ENCODE measurements at regions not wholly inside any gene's neighbourhood (a gene's known extent, or its start where the extent isn't known, plus 50 kb on each side); places are given as distances from the start of the nearest gene placed in this dataset.

DNA sequence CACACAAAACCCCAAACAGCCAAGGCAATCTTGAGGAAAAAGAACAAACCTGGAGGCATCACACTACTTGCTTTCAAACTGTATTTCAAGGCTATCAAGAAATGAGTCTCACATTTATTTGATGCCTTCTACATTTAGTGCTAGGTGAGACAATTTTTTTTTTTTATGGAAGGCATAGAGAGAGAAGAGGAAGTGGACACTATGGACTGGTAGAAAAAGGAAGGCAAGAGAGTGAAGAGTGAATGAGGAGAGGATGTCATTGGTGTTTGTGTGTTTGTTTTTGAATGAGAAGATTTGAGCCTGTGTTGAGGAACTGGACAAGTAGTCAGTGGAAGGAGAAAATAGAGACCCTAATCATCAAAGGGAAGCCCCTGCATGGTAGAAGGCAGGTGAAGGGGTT, 182.0 kb upstream of the JAG1 start:
- Histone ChIP-seq H3K79me1 (replicated peaks; ENCODE audit: low read length, poor library complexity, severe bottlenecking) (no peaks in the 10 kb centered on the region), H3K4ac (ENCODE audit: low read depth in 1 of 2, low read length in 2 of 2) (no peak overlapping the region), H2BK12ac (ENCODE audit: low read length in 2 of 2) (no peak overlapping the region), H3K27me3 (ENCODE audit: control insufficient read depth in 1 of 2, insufficient read depth in 1 of 2, low read length in 2 of 2) (no peaks in the 10 kb centered on the region), H3K4me1 (ENCODE audit: control insufficient read depth, insufficient read depth, low read depth, low read length) (peaks cover 7% of the 10 kb centered on the region), H3K4me3 (ENCODE audit: insufficient read depth in 1 of 2, low read depth in 1 of 2, low read length in 2 of 2) (no peak overlapping the region), H3K18ac (ENCODE audit: low read depth in 1 of 2, low read length in 2 of 2) (no peak overlapping the region), H3K14ac (ENCODE audit: low read length in 2 of 2) (no peak overlapping the region), H2BK120ac (ENCODE audit: low read depth, low read length) (no peak overlapping the region), H2AK5ac (ENCODE audit: low read length, severe bottlenecking) (peak overlapping the region; percentile 78), H2BK15ac (ENCODE audit: low read depth, poor library complexity, severe bottlenecking) (no peak overlapping the region), H3K36me3 (ENCODE audit: control insufficient read depth in 1 of 2, insufficient read depth in 2 of 2, low read depth in 1 of 2, low read length in 2 of 2) (no peaks in the 10 kb centered on the region), H3K9me3 (ENCODE audit: control insufficient read depth, low read length) (no peaks in the 10 kb centered on the region), H3K4me2 (ENCODE audit: low read length, poor library complexity, severe bottlenecking) (no peak overlapping the region), H2BK5ac (ENCODE audit: low read depth, low read length, poor library complexity, severe bottlenecking) (no peak overlapping the region), H3K23ac (ENCODE audit: low read length in 2 of 2) (no peak overlapping the region), H4K8ac (ENCODE audit: low read length) (no peak overlapping the region), H4K91ac (ENCODE audit: low read length) (no peak overlapping the region), H3K27ac (ENCODE audit: low read length, poor library complexity, severe bottlenecking) (no peak overlapping the region), H3K9ac (ENCODE audit: low read length) (no peak overlapping the region), H2AFZ (ENCODE audit: low read depth, low read length) (no peak overlapping the region)
- no peak for DNase-seq

DNA sequence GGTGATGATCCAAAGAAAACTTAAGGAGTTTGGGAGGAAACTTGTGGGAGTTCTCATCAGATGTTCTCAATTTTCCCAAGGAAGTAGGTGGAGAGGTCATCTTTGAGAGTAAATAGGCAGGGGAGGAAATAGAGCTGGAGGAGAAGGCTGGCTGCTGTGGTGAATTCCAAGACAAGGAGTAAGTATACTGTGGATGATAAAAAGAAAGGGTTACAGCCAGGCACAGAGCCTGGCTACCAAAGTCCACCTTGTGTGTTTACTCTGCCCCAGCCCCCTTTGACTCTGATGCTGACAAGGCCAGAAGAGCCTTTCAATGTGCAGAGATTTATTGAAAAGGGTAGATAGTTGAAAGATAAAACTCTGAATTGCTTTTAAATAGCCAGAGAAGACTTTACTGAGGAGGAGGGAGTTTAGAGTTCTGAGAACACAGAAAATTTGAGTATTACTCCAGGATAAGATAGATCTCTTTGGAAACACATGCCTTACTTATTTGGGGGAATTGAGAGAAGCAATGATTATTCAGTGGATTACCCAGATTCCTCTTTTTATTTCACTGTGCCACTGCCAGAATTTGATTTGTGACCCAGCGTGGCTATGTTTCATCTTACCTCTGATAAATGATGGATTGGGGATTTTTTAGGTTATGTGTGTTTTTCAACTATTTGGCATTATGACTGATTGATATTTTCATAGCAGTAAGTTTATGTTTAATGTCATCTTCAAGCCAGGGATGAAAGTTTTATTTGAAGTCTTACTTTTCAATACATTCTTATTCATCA, 182.6 kb upstream of the JAG1 start:
- Histone ChIP-seq H3K4ac (ENCODE audit: low read depth in 1 of 2, low read length in 2 of 2) (no peak overlapping the region), H3K79me1 (replicated peaks; ENCODE audit: low read length, poor library complexity, severe bottlenecking) (no peaks in the 10 kb centered on the region), H3K36me3 (ENCODE audit: control insufficient read depth in 1 of 2, insufficient read depth in 2 of 2, low read depth in 1 of 2, low read length in 2 of 2) (no peaks in the 10 kb centered on the region), H3K4me1 (ENCODE audit: control insufficient read depth, insufficient read depth, low read depth, low read length) (peaks cover 7% of the 10 kb centered on the region), H3K9ac (ENCODE audit: low read length) (no peak overlapping the region), H3K9me3 (ENCODE audit: control insufficient read depth, low read length) (no peaks in the 10 kb centered on the region), H3K4me2 (ENCODE audit: low read length, poor library complexity, severe bottlenecking) (no peak overlapping the region), H2BK5ac (ENCODE audit: low read depth, low read length, poor library complexity, severe bottlenecking) (no peak overlapping the region), H3K14ac (ENCODE audit: low read length in 2 of 2) (no peak overlapping the region), H2BK15ac (ENCODE audit: low read depth, poor library complexity, severe bottlenecking) (no peak overlapping the region), H2BK12ac (ENCODE audit: low read length in 2 of 2) (no peak overlapping the region), H2AK5ac (ENCODE audit: low read length, severe bottlenecking) (peak overlapping the region; percentile 78), H3K23ac (ENCODE audit: low read length in 2 of 2) (no peak overlapping the region), H2BK120ac (ENCODE audit: low read depth, low read length) (no peak overlapping the region), H3K4me3 (ENCODE audit: insufficient read depth in 1 of 2, low read depth in 1 of 2, low read length in 2 of 2) (no peak overlapping the region), H3K27ac (ENCODE audit: low read length, poor library complexity, severe bottlenecking) (no peak overlapping the region), H2AFZ (ENCODE audit: low read depth, low read length) (no peak overlapping the region), H4K91ac (ENCODE audit: low read length) (no peak overlapping the region), H3K27me3 (ENCODE audit: control insufficient read depth in 1 of 2, insufficient read depth in 1 of 2, low read length in 2 of 2) (no peaks in the 10 kb centered on the region), H3K18ac (ENCODE audit: low read depth in 1 of 2, low read length in 2 of 2) (no peak overlapping the region), H4K8ac (ENCODE audit: low read length) (no peak overlapping the region)
- DNase-seq, result no peak
- 92% methylated on average over 1 of the region's 1 CpG for WGBS

DNA sequence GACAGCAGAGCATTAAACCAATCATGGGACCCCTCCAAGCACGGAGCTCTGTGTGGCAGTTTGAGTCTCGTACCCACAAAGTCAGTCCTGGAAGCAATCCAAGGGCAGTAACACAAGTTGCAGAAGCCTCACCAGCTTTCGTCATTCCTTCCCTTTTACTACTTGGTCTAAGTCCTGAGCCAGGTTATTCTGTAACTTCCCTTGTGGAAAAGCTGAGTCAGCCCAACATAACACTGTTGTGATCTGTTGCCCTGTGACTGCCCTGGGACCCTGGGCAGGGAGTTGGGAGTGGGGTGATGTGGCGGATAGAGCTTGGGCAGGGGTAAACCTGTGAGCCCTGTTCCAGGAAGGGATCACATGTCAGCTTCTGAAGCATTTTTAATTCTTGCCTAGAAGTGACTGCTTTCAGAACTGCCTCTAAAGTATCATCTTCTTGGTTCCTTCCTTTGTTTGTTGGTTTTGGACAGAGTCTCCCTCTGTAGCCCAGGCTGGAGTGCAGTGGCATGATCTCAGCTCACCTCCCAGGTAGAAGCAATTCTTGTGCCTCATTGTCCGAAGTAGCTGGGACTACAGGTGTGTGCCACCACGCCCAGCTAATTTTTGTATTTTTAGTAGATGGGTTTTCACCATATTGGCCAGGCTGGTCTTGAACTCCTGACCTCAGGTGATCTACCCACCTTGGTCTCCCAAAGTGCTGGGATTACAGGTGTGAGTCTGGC, 183.7 kb upstream of the JAG1 start:
- Histone ChIP-seq H3K27ac (ENCODE audit: low read length, poor library complexity, severe bottlenecking) (peak overlapping the region; percentile 33), H3K9me3 (ENCODE audit: control insufficient read depth, low read length) (no peaks in the 10 kb centered on the region), H4K91ac (ENCODE audit: low read length) (no peak overlapping the region), H2BK15ac (ENCODE audit: low read depth, poor library complexity, severe bottlenecking) (no peak overlapping the region), H3K36me3 (ENCODE audit: control insufficient read depth in 1 of 2, insufficient read depth in 2 of 2, low read depth in 1 of 2, low read length in 2 of 2) (no peaks in the 10 kb centered on the region), H3K14ac (ENCODE audit: low read length in 2 of 2) (no peak overlapping the region), H2AK5ac (ENCODE audit: low read length, severe bottlenecking) (peak overlapping the region; percentile 94), H3K4ac (ENCODE audit: low read depth in 1 of 2, low read length in 2 of 2) (no peak overlapping the region), H4K8ac (ENCODE audit: low read length) (no peak overlapping the region), H2BK5ac (ENCODE audit: low read depth, low read length, poor library complexity, severe bottlenecking) (no peak overlapping the region), H3K23ac (ENCODE audit: low read length in 2 of 2) (no peak overlapping the region), H3K9ac (ENCODE audit: low read length) (peak overlapping the region; percentile 36), H3K79me1 (replicated peaks; ENCODE audit: low read length, poor library complexity, severe bottlenecking) (no peaks in the 10 kb centered on the region), H2AFZ (ENCODE audit: low read depth, low read length) (no peak overlapping the region), H3K4me1 (ENCODE audit: control insufficient read depth, insufficient read depth, low read depth, low read length) (peaks cover 7% of the 10 kb centered on the region), H3K4me2 (ENCODE audit: low read length, poor library complexity, severe bottlenecking) (no peak overlapping the region), H3K27me3 (ENCODE audit: control insufficient read depth in 1 of 2, insufficient read depth in 1 of 2, low read length in 2 of 2) (no peaks in the 10 kb centered on the region), H2BK12ac (ENCODE audit: low read length in 2 of 2) (peak overlapping the region in 1 of 2 experiments; percentile 45), H2BK120ac (ENCODE audit: low read depth, low read length) (no peak overlapping the region), H3K4me3 (ENCODE audit: insufficient read depth in 1 of 2, low read depth in 1 of 2, low read length in 2 of 2) (no peak overlapping the region), H3K18ac (ENCODE audit: low read depth in 1 of 2, low read length in 2 of 2) (no peak overlapping the region)
- DNase-seq, result peak; percentile 59
- whole genome bisulfite sequencing, result 82% methylated on average over 6 of the region's 6 CpGs

DNA sequence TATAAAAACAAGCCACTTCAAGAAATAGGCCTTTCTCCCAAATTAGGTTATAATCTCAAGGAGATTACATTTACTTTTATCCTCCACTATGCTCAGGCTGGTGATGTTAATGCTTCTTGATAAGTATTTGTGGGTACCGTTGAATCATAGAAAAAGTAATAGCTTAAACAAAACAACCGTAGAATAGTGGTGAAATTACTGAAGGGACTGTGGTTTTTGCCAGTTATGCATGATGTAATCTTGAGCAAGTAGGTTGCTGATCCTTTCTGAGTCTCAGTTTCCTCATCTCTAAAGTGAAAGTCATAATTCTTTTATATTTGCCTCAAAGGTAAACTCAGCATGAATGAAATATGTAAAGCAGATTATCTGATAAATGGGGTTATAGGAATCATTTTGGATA, 187.3 kb upstream of the JAG1 start:
- no peak overlapping the region for H3K27ac ChIP-seq (ENCODE audit: low read length, poor library complexity, severe bottlenecking)
- H3K23ac ChIP-seq (ENCODE audit: low read length in 2 of 2), result no peak overlapping the region
- H2AFZ ChIP-seq (ENCODE audit: low read depth, low read length), result no peak overlapping the region
- H2BK120ac ChIP-seq (ENCODE audit: low read depth, low read length), result no peak overlapping the region
- no peak overlapping the region for H3K4ac ChIP-seq (ENCODE audit: low read depth in 1 of 2, low read length in 2 of 2)
- no peak overlapping the region for H3K18ac ChIP-seq (ENCODE audit: low read depth in 1 of 2, low read length in 2 of 2)
- WGBS, result 65% methylated on average over 2 of the region's 2 CpGs
- no peak overlapping the region for H2BK12ac ChIP-seq (ENCODE audit: low read length in 2 of 2)
- H3K4me2 ChIP-seq (ENCODE audit: low read length, poor library complexity, severe bottlenecking), result no peak overlapping the region
- H3K36me3 ChIP-seq (ENCODE audit: control insufficient read depth in 1 of 2, insufficient read depth in 2 of 2, low read depth in 1 of 2, low read length in 2 of 2), result no peaks in the 10 kb centered on the region
- no peak overlapping the region for H4K91ac ChIP-seq (ENCODE audit: low read length)
- no peak for DNase-seq
- H3K4me1 ChIP-seq (ENCODE audit: control insufficient read depth, insufficient read depth, low read depth, low read length), result peaks cover 13% of the 10 kb centered on the region
- no peaks in the 10 kb centered on the region for H3K27me3 ChIP-seq (ENCODE audit: control insufficient read depth in 1 of 2, insufficient read depth in 1 of 2, low read length in 2 of 2)
- no peaks in the 10 kb centered on the region for H3K9me3 ChIP-seq (ENCODE audit: control insufficient read depth, low read length)
- no peak overlapping the region for H3K4me3 ChIP-seq (ENCODE audit: insufficient read depth in 1 of 2, low read depth in 1 of 2, low read length in 2 of 2)
- no peak overlapping the region for H2BK5ac ChIP-seq (ENCODE audit: low read depth, low read length, poor library complexity, severe bottlenecking)
- H2AK5ac ChIP-seq (ENCODE audit: low read length, severe bottlenecking), result no peak overlapping the region
- H3K14ac ChIP-seq (ENCODE audit: low read length in 2 of 2), result no peak overlapping the region
- H4K8ac ChIP-seq (ENCODE audit: low read length), result no peak overlapping the region
- no peaks in the 10 kb centered on the region for H3K79me1 ChIP-seq (replicated peaks; ENCODE audit: low read length, poor library complexity, severe bottlenecking)
- H3K9ac ChIP-seq (ENCODE audit: low read length), result no peak overlapping the region
- H2BK15ac ChIP-seq (ENCODE audit: low read depth, poor library complexity, severe bottlenecking), result no peak overlapping the region

Measured in mesenchymal stem cell (in vitro differentiated cells and primary cell).